GM23248 (cell line): ENCODE measurements at regions not wholly inside any gene's neighbourhood (a gene's known extent, or its start where the extent isn't known, plus 50 kb on each side); places are given as distances from the start of the nearest gene placed in this dataset.

Experiments used
- EZH2 ChIP-seq: fragments of 200-600 bp; sonication (generic); IDR thresholded peaks from 2 replicates; pipeline ENCODE4 v1.6.1; 2018; ENCODE audit warnings: antibody characterized with exemption, mild to moderate bottlenecking; ENCODE audit not compliant: insufficient read depth, poor library complexity, severe bottlenecking
- EZH2phosphoT487 ChIP-seq: fragments of 200-600 bp; sonication (generic); IDR thresholded peaks from 2 replicates; pipeline ENCODE4 v1.6.1; 2018; ENCODE audit warnings: antibody characterized with exemption, moderate library complexity, mild to moderate bottlenecking, low read depth; ENCODE audit not compliant: insufficient read depth

- TF ChIP-seq EZH2 (no peak), EZH2phosphoT487 (no peak)
These were observed 648.5 kb downstream of the RNF144B start for GRCh38 chr6:19035461-19036195.
